ENCODE measurements at regions not wholly inside any gene's neighbourhood (a gene's known extent, or its start where the extent isn't known, plus 50 kb on each side); places are given as distances from the start of the nearest gene placed in this dataset.

GRCh38 chr3:86388820-86389219 lies 602.1 kb downstream of the VGLL3 start:
- TF ChIP-seq EZH2 (IDR thresholded peaks at IDR 0.05; ENCODE audit: low read length, missing control alignments) = no peak
- no peak for TF ChIP-seq CTCF (conservative IDR thresholded peaks at IDR 0.05 in 1 of 2, IDR thresholded peaks at IDR 0.05 in 1 of 2; ENCODE audit: low read depth in 1 of 2, low read length in 2 of 2)
